Spleen (tissue), 11 donors: ENCODE measurements at regions not wholly inside any gene's neighbourhood (a gene's known extent, or its start where the extent isn't known, plus 50 kb on each side); places are given as distances from the start of the nearest gene placed in this dataset.

Experiments used
- DNase-seq: peaks from one replicate; pipeline ENCODE4 v3.0.0-alpha.2; 2020
- H3K27ac ChIP-seq, 8 donors: fragments of 200-600 bp; sonication (generic) in 7 of 8; 1 replicate in 4 of 8; 2 replicates in 4 of 8; pipeline versions ENCODE4 v1.5.0 to v1.8.0; 2016 to 2021; ENCODE audit warnings: inconsistent platforms in 4 of 8, mild to moderate bottlenecking in 4 of 8, moderate library complexity in 1 of 8
- H3K27me3 ChIP-seq, 7 donors: fragments of 200-600 bp; sonication (generic) in 6 of 7; replicated peaks in 1 of 7; 1 replicate in 4 of 7; 2 replicates in 3 of 7; pipeline versions ENCODE4 v1.5.0 to v1.8.0; 2016 to 2021; ENCODE audit warnings: inconsistent platforms in 3 of 7, mild to moderate bottlenecking in 1 of 7
- H3K36me3 ChIP-seq, 6 donors: fragments of 200-600 bp; sonication (generic) in 5 of 6; 1 replicate in 4 of 6; 2 replicates in 2 of 6; pipeline versions ENCODE4 v1.5.0 to v1.8.0; 2016 to 2021; ENCODE audit warnings: inconsistent platforms in 2 of 6
- H3K4me1 ChIP-seq, 6 donors: fragments of 200-600 bp; sonication (generic) in 5 of 6; 1 replicate in 3 of 6; 2 replicates in 3 of 6; pipeline versions ENCODE4 v1.5.0 to v1.8.0; 2016 to 2021; ENCODE audit warnings: inconsistent platforms in 3 of 6
- H3K4me3 ChIP-seq, 8 donors: fragments of 200-600 bp; sonication (generic) in 7 of 8; 1 replicate in 4 of 8; 2 replicates in 4 of 8; pipeline versions ENCODE4 v1.5.0 to v1.8.0; 2016 to 2021; ENCODE audit warnings: inconsistent platforms in 4 of 8, mild to moderate bottlenecking in 4 of 8, moderate library complexity in 2 of 8
- H3K9me3 ChIP-seq, 8 donors: fragments of 200-600 bp; sonication (generic) in 7 of 8; 1 replicate in 4 of 8; 2 replicates in 4 of 8; pipeline versions ENCODE4 v1.5.0 to v1.8.0; 2016 to 2021; ENCODE audit warnings: inconsistent platforms in 4 of 8
- CTCF ChIP-seq, 11 experiments: fragments of 200-600 bp in 7 of 11; fragments of 450-650 bp in 4 of 11; sonication (generic) in 4 of 11; IDR thresholded peaks in 8 of 11; conservative IDR thresholded peaks in 3 of 11; 1 replicate in 7 of 11; 2 replicates in 4 of 11; pipeline versions ENCODE4 v1.4.0 to v1.8.0; 2016 to 2021; ENCODE audit warnings: antibody characterized with exemption in 11 of 11, inconsistent platforms in 4 of 11, mild to moderate bottlenecking in 1 of 11
- POLR2A ChIP-seq, 3 donors: fragments of 450-650 bp; IDR thresholded peaks; one replicate each; pipeline ENCODE4 v1.5.1; 2017; ENCODE audit warnings: antibody characterized with exemption in 3 of 3, mild to moderate bottlenecking in 1 of 3
- POLR2AphosphoS5 ChIP-seq, 3 donors: sonication (generic); formaldehyde crosslinking; IDR thresholded peaks; one replicate each; pipeline ENCODE4 v1.5.1; 2017; ENCODE audit warnings: antibody characterized with exemption in 3 of 3
- WGBS, 5 donors: extraction: QIAGEN DNeasy Blood & Tissue Kit in 3 of 5; methylation state at CpG; one replicate each; pipeline versions ENCODE4 v1.1.5 to v1.1.7; 2013 to 2018; 5-methylcytosine and 5-hydroxymethylcytosine counted together
- intact Hi-C: fragments of 100-400 bp; cut with DNase I; formaldehyde crosslinking; loops from one replicate; pipeline ENCODE4 v1.15.0; 2023; ENCODE audit warnings: low total_unique reads
- donor health status: healthy with polysubstance abuse.
- donor health status: DM: no; HTN: no; CAD: no; lungs with moderate emphysema.
- donor health status: DM: no; HTN: no; CAD: no.
- donor health status: Bipolar disorder and iron deficiency.
- donor health status: healthy.
- donor health status: DM: no; HTN: no; CAD: no.
- donor health status: DM: yes; HTN: yes; CAD: no.

- no peak overlapping the region for H3K4me3 ChIP-seq
- H3K27ac ChIP-seq, result no peak overlapping the region
- no peaks in the 10 kb centered on the region for H3K27me3 ChIP-seq
- H3K36me3 ChIP-seq, result no peaks in the 10 kb centered on the region
- H3K4me1 ChIP-seq, result peaks cover 0 to 10% (median 4%) of the 10 kb centered on the region in 6 donors
- TF ChIP-seq POLR2AphosphoS5 (IDR thresholded peaks at IDR 0.05), result no peak
- TF ChIP-seq POLR2A (IDR thresholded peaks at IDR 0.05), result no peak
- no peak for TF ChIP-seq CTCF (IDR thresholded peaks at IDR 0.05 in 8 of 11, conservative IDR thresholded peaks at IDR 0.05 in 3 of 11)
- H3K9me3 ChIP-seq, result peaks cover 0 to 7% (median 1%) of the 10 kb centered on the region in 8 donors
- WGBS, 5 donors, result 86 to 94% (median 91%) methylated on average over 2 of the region's 2 CpGs
- DNase-seq, result no peak
- intact Hi-C loops, result no loop called here
Observed at GRCh38 chr6:14335071-14335470, 217.5 kb downstream of the CD83 start.

GRCh38 chr6:14337152-14337551, 219.6 kb downstream of the CD83 start:
- peaks cover 0 to 15% (median 5%) of the 10 kb centered on the region in 6 donors for H3K4me1 ChIP-seq
- H3K9me3 ChIP-seq, result peaks cover 0 to 7% (median 1%) of the 10 kb centered on the region in 8 donors
- H3K27me3 ChIP-seq, result no peaks in the 10 kb centered on the region
- TF ChIP-seq CTCF (IDR thresholded peaks at IDR 0.05 in 8 of 11, conservative IDR thresholded peaks at IDR 0.05 in 3 of 11), result no peak
- TF ChIP-seq POLR2A (IDR thresholded peaks at IDR 0.05), result no peak
- TF ChIP-seq POLR2AphosphoS5 (IDR thresholded peaks at IDR 0.05), result no peak
- peak overlapping the region in 3 of 8 donors; percentile 15 to 55 (median 41) for H3K27ac ChIP-seq
- intact Hi-C loops, result no loop called here
- H3K36me3 ChIP-seq, result no peaks in the 10 kb centered on the region
- 37 to 62% (median 52%) methylated on average over 3 of the region's 3 CpGs for WGBS, 5 donors
- no peak for DNase-seq
- H3K4me3 ChIP-seq, result no peak overlapping the region

GRCh38 chr6:14339172-14339571, 221.6 kb downstream of the CD83 start:
- DNase-seq, result no peak
- 86 to 100% (median 91%) methylated on average over 1 of the region's 1 CpG for WGBS, 5 donors
- peaks cover 0 to 7% (median 1%) of the 10 kb centered on the region in 8 donors for H3K9me3 ChIP-seq
- H3K27ac ChIP-seq, result peak overlapping the region in 2 of 8 donors; percentile 10 to 33
- TF ChIP-seq POLR2A (IDR thresholded peaks at IDR 0.05) (no peak), POLR2AphosphoS5 (IDR thresholded peaks at IDR 0.05) (no peak), CTCF (IDR thresholded peaks at IDR 0.05 in 8 of 11, conservative IDR thresholded peaks at IDR 0.05 in 3 of 11) (no peak)
- H3K4me1 ChIP-seq, result peaks cover 0 to 15% (median 5%) of the 10 kb centered on the region in 6 donors
- H3K4me3 ChIP-seq, result no peak overlapping the region
- no peaks in the 10 kb centered on the region for H3K36me3 ChIP-seq
- intact Hi-C loops, result no loop called here
- no peaks in the 10 kb centered on the region for H3K27me3 ChIP-seq

DNA sequence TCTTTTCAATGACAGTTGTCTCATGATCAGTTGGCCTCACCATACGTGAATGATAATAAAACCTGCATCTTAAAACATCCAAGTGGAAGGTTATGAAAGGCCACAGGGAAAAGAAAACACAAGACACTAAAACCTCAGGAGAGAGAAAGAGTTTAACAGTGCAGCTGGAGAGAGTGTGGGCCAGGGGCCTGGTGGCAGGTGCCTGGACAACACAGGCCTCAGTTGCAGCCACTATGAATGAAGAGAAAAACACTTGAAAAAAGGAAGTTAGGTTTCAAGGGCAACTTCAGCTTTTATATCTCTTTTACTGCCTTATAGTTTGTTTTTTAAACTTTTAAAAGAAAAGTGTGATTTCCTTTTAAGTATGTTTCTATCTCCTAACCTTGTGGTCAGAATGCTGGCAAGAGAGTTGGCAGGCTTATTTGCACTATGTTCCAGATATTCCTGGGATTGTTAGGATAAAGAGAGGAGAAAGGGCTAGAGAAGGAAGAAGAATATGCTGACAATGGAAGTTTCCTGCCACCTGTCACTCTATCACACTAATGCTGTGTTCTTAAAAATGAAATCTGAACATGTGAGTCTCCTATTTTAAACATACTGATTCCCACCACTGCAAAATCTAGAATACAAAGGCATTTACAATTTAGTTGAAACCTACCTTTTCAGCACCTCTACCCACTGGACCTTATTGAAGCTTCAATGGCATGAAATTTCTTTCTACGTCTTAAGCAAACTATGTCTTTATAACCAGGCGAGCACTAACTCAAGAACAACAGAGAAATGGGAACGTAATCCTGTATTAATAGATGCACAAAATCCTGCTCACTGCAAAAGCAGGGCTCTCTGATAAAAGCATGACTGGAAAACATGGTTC, 222.4 kb downstream of the CD83 start:
- intact Hi-C loops, result no loop called here
- peaks cover 0 to 7% (median 1%) of the 10 kb centered on the region in 8 donors for H3K9me3 ChIP-seq
- H3K27me3 ChIP-seq, result no peaks in the 10 kb centered on the region
- H3K4me3 ChIP-seq, result no peak overlapping the region
- no peak for TF ChIP-seq POLR2A (IDR thresholded peaks at IDR 0.05)
- no peak for TF ChIP-seq POLR2AphosphoS5 (IDR thresholded peaks at IDR 0.05)
- TF ChIP-seq CTCF (IDR thresholded peaks at IDR 0.05 in 8 of 11, conservative IDR thresholded peaks at IDR 0.05 in 3 of 11), result no peak
- H3K27ac ChIP-seq, result peak overlapping the region in 4 of 8 donors; percentile 10 to 33 (median 15)
- H3K4me1 ChIP-seq, result peaks cover 0 to 15% (median 5%) of the 10 kb centered on the region in 6 donors
- no peaks in the 10 kb centered on the region for H3K36me3 ChIP-seq
- DNase-seq, result no peak
- 84 to 92% (median 85%) methylated on average over 4 of the region's 4 CpGs for WGBS, 5 donors
